ENCODE measurements at regions not wholly inside any gene's neighbourhood (a gene's known extent, or its start where the extent isn't known, plus 50 kb on each side); places are given as distances from the start of the nearest gene placed in this dataset.

DNA sequence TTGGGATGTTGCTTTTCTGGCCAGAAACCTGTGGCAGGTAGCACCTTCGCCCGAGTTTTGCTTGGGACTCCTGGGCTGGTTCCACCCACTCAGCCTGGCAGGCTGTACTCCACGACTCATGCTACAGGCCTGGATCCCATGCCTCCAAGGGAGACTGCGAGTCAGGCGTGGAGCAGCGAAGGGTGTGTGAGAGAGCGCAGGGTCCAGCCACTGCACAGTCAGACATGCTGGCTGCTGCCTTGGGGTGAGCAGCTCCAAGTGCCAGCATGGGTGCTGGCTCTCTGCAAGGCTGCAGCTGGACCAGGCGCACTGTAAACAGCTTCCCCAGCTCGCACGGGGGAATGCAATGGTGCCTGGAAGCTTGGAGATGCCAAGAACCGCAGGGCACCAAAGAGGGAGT lies 249.6 kb upstream of the EDIL3 start:
- no peak for DNase-seq (ENCODE audit: low read depth, low spot score)
- Histone ChIP-seq H3K36me3 (ENCODE audit: insufficient read depth, insufficient read length, low read length) (no peaks in the 10 kb centered on the region), H3K9ac (ENCODE audit: insufficient read length, low read depth) (no peak overlapping the region)

GRCh38 chr5:84632418-84632817 lies 247.7 kb upstream of the EDIL3 start:
- Histone ChIP-seq H3K9me3 (ENCODE audit: insufficient read depth, low read length) (no peaks in the 10 kb centered on the region; the same call in 1 of the 2 replicates), H3K4me3 (ENCODE audit: insufficient read length, low read depth) (no peak overlapping the region), H3K4me1 (ENCODE audit: insufficient read depth, insufficient read length) (no peaks in the 10 kb centered on the region), H3K9ac (ENCODE audit: insufficient read length, low read depth) (no peak overlapping the region), H3K36me3 (ENCODE audit: insufficient read depth, insufficient read length, low read length) (no peaks in the 10 kb centered on the region), H3K27me3 (ENCODE audit: insufficient read depth, insufficient read length) (no peaks in the 10 kb centered on the region)
- no peak for DNase-seq (ENCODE audit: low read depth, low spot score)
- TF ChIP-seq SUZ12 (IDR thresholded peaks at IDR 0.05; ENCODE audit: extremely low read depth, insufficient read depth, insufficient read length), result no peak
- TF ChIP-seq ZNF274 (IDR thresholded peaks at IDR 0.05; ENCODE audit: low read depth, low read length), result no peak
- no peak for TF ChIP-seq YY1 (IDR thresholded peaks at IDR 0.05; ENCODE audit: insufficient read depth, insufficient read length)

More for the DNA sequence above, 249.6 kb upstream of the EDIL3 start:
- Histone ChIP-seq H3K4me1 (ENCODE audit: insufficient read depth, insufficient read length) (no peaks in the 10 kb centered on the region), H3K4me3 (ENCODE audit: insufficient read length, low read depth) (no peak overlapping the region), H3K9me3 (ENCODE audit: insufficient read depth, low read length) (no peaks in the 10 kb centered on the region; the same call in 1 of the 2 replicates), H3K27me3 (ENCODE audit: insufficient read depth, insufficient read length) (no peaks in the 10 kb centered on the region)
- TF ChIP-seq ZNF274 (IDR thresholded peaks at IDR 0.05; ENCODE audit: low read depth, low read length), result no peak
- no peak for TF ChIP-seq YY1 (IDR thresholded peaks at IDR 0.05; ENCODE audit: insufficient read depth, insufficient read length)
- TF ChIP-seq SUZ12 (IDR thresholded peaks at IDR 0.05; ENCODE audit: extremely low read depth, insufficient read depth, insufficient read length), result no peak

DNA sequence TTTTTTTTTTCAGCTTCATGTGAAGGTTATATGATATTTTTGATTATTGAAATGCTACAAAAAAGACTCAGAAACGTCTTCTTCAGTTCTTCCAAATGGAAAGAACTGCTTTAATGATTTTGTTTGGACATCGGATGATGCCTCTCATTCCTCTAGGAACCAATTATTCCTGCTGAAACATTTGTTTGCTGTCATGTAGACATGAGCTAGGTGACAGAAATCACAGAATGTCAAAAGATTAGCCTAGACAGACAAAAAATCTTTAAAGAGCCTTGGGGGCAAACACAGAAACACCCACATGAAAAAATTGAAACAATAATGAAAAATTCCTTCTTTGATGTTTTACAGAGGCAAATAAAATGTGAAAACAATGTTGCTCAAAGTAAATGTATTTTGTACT lies 244.2 kb upstream of the EDIL3 start:
- no peak for DNase-seq (ENCODE audit: low read depth, low spot score)
- no peaks in the 10 kb centered on the region for H3K27me3 ChIP-seq (ENCODE audit: insufficient read depth, insufficient read length)
- H3K4me3 ChIP-seq (ENCODE audit: insufficient read length, low read depth), result no peak overlapping the region
- TF ChIP-seq YY1 (IDR thresholded peaks at IDR 0.05; ENCODE audit: insufficient read depth, insufficient read length) (no peak), SUZ12 (IDR thresholded peaks at IDR 0.05; ENCODE audit: extremely low read depth, insufficient read depth, insufficient read length) (no peak), ZNF274 (IDR thresholded peaks at IDR 0.05; ENCODE audit: low read depth, low read length) (no peak)
- no peaks in the 10 kb centered on the region; the same call in 1 of the 2 replicates for H3K9me3 ChIP-seq (ENCODE audit: insufficient read depth, low read length)
- no peak overlapping the region for H3K9ac ChIP-seq (ENCODE audit: insufficient read length, low read depth)
- H3K4me1 ChIP-seq (ENCODE audit: insufficient read depth, insufficient read length), result no peaks in the 10 kb centered on the region
- H3K36me3 ChIP-seq (ENCODE audit: insufficient read depth, insufficient read length, low read length), result no peaks in the 10 kb centered on the region

DNA sequence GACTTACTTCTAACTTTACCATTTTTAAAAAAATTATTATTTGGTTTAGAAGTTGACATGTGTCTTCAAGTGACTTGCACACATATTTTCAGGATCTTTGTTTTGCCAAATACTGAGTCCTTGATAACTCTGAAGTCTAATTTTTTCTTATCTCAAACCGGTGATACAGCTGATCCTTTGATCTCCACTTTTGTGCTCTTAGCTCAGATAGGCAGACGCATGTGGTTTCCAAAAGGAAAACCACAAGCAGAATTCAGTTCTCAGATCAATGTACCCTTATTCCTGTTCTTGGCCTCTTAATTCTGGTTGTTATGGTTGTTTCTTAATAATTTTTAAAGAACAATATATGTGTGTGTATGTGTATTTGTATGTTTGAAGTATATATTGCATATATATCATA lies 238.3 kb upstream of the EDIL3 start:
- Histone ChIP-seq H3K9me3 (ENCODE audit: insufficient read depth, low read length) (no peaks in the 10 kb centered on the region), H3K27me3 (ENCODE audit: insufficient read depth, insufficient read length) (no peaks in the 10 kb centered on the region), H3K4me3 (ENCODE audit: insufficient read length, low read depth) (no peak overlapping the region), H3K4me1 (ENCODE audit: insufficient read depth, insufficient read length) (no peaks in the 10 kb centered on the region), H3K9ac (ENCODE audit: insufficient read length, low read depth) (no peak overlapping the region), H3K36me3 (ENCODE audit: insufficient read depth, insufficient read length, low read length) (no peaks in the 10 kb centered on the region)
- TF ChIP-seq YY1 (IDR thresholded peaks at IDR 0.05; ENCODE audit: insufficient read depth, insufficient read length) (no peak), ZNF274 (IDR thresholded peaks at IDR 0.05; ENCODE audit: low read depth, low read length) (no peak)
- DNase-seq (ENCODE audit: low read depth, low spot score), result no peak

DNA sequence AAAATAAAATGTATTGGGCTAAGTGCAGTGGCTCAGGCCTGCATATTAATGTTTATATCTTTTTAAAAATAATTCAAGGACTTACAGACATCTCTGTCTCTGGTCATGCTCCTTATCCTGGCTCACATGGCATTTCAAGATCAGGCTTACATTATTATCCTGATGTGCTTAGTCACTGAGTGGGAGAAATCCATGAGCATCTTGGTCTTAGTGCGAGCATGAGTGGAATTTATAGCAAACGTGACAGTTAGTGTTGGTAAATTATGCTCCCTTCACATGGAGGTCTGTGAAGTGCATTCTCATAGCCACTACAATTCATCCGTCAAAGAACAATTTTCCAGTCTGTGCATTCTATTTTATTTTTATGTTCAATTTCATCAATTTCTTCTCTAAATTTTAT lies 237.8 kb upstream of the EDIL3 start:
- Histone ChIP-seq H3K9ac (ENCODE audit: insufficient read length, low read depth) (no peak overlapping the region), H3K4me1 (ENCODE audit: insufficient read depth, insufficient read length) (no peaks in the 10 kb centered on the region), H3K27me3 (ENCODE audit: insufficient read depth, insufficient read length) (no peaks in the 10 kb centered on the region), H3K9me3 (ENCODE audit: insufficient read depth, low read length) (no peaks in the 10 kb centered on the region), H3K4me3 (ENCODE audit: insufficient read length, low read depth) (no peak overlapping the region), H3K36me3 (ENCODE audit: insufficient read depth, insufficient read length, low read length) (no peaks in the 10 kb centered on the region)
- TF ChIP-seq SUZ12 (IDR thresholded peaks at IDR 0.05; ENCODE audit: extremely low read depth, insufficient read depth, insufficient read length), result no peak
- no peak for TF ChIP-seq ZNF274 (IDR thresholded peaks at IDR 0.05; ENCODE audit: low read depth, low read length)
- TF ChIP-seq YY1 (IDR thresholded peaks at IDR 0.05; ENCODE audit: insufficient read depth, insufficient read length), result no peak
- DNase-seq (ENCODE audit: low read depth, low spot score), result no peak

DNA sequence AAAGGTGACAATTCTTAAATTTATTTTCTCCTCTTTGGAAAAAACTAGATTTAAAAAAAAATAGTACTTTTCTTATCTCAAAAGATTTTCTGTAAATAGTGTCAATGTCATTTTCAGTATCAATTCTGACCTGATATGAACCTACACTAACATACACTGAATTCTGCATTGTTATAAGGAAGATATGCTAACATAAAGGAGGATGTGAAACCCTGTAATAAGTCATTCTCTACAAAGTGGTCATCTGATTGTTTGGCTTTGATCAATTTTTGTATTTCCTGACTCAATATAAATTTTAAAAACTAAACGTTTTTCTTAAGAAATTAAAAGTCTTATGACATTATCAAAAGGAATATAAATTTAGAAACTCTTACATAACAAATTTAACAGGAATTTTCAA lies 233.6 kb upstream of the EDIL3 start:
- no peak for TF ChIP-seq YY1 (IDR thresholded peaks at IDR 0.05; ENCODE audit: insufficient read depth, insufficient read length)
- TF ChIP-seq SUZ12 (IDR thresholded peaks at IDR 0.05; ENCODE audit: extremely low read depth, insufficient read depth, insufficient read length), result no peak
- TF ChIP-seq ZNF274 (IDR thresholded peaks at IDR 0.05; ENCODE audit: low read depth, low read length), result no peak

DNA sequence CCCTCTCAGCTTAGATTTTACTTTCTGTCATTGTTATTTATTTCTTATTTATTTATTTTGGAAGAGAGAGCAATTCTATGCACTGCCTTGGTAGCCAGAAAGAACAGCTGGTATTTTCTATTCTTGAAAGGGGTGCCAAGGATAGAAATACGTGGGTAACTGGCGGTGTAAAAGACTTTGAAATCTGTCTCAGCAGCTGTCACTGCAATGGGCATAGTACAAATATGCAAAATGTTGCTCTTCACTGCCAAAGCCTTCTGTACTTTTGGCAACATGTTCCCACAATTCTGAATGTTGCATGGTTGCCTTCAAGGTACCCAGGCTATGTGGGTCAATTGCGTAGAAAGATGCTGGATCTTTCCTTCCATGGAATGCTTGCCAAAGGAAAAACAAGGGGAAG lies 230.2 kb upstream of the EDIL3 start:
- no peak overlapping the region for H3K4me3 ChIP-seq (ENCODE audit: insufficient read length, low read depth)
- DNase-seq (ENCODE audit: low read depth, low spot score), result no peak
- TF ChIP-seq YY1 (IDR thresholded peaks at IDR 0.05; ENCODE audit: insufficient read depth, insufficient read length) (no peak), ZNF274 (IDR thresholded peaks at IDR 0.05; ENCODE audit: low read depth, low read length) (no peak), SUZ12 (IDR thresholded peaks at IDR 0.05; ENCODE audit: extremely low read depth, insufficient read depth, insufficient read length) (no peak)
- H3K9ac ChIP-seq (ENCODE audit: insufficient read length, low read depth), result no peak overlapping the region
- H3K27me3 ChIP-seq (ENCODE audit: insufficient read depth, insufficient read length), result no peaks in the 10 kb centered on the region
- H3K4me1 ChIP-seq (ENCODE audit: insufficient read depth, insufficient read length), result no peaks in the 10 kb centered on the region
- H3K36me3 ChIP-seq (ENCODE audit: insufficient read depth, insufficient read length, low read length), result no peaks in the 10 kb centered on the region
- no peaks in the 10 kb centered on the region for H3K9me3 ChIP-seq (ENCODE audit: insufficient read depth, low read length)

More for the DNA sequence above, 233.6 kb upstream of the EDIL3 start:
- no peaks in the 10 kb centered on the region for H3K36me3 ChIP-seq (ENCODE audit: insufficient read depth, insufficient read length, low read length)
- no peaks in the 10 kb centered on the region for H3K27me3 ChIP-seq (ENCODE audit: insufficient read depth, insufficient read length)
- no peak for DNase-seq (ENCODE audit: low read depth, low spot score)
- no peaks in the 10 kb centered on the region for H3K9me3 ChIP-seq (ENCODE audit: insufficient read depth, low read length)
- no peaks in the 10 kb centered on the region for H3K4me1 ChIP-seq (ENCODE audit: insufficient read depth, insufficient read length)
- H3K4me3 ChIP-seq (ENCODE audit: insufficient read length, low read depth), result no peak overlapping the region
- H3K9ac ChIP-seq (ENCODE audit: insufficient read length, low read depth), result no peak overlapping the region

GRCh38 chr5:84606784-84607183 lies 222.1 kb upstream of the EDIL3 start:
- no peaks in the 10 kb centered on the region for H3K36me3 ChIP-seq (ENCODE audit: insufficient read depth, insufficient read length, low read length)
- no peak for TF ChIP-seq ZNF274 (IDR thresholded peaks at IDR 0.05; ENCODE audit: low read depth, low read length)
- no peak overlapping the region for H3K9ac ChIP-seq (ENCODE audit: insufficient read length, low read depth)
- H3K4me1 ChIP-seq (ENCODE audit: insufficient read depth, insufficient read length), result no peaks in the 10 kb centered on the region
- no peak overlapping the region for H3K4me3 ChIP-seq (ENCODE audit: insufficient read length, low read depth)
- DNase-seq (ENCODE audit: low read depth, low spot score), result no peak
- no peaks in the 10 kb centered on the region for H3K9me3 ChIP-seq (ENCODE audit: insufficient read depth, low read length)
- no peaks in the 10 kb centered on the region for H3K27me3 ChIP-seq (ENCODE audit: insufficient read depth, insufficient read length)
